Stimulated activated CD8-positive, alpha-beta memory T cell treated with anti-CD3 and anti-CD28 coated beads, Interleukin-4, amount 100 ng/mL, for 48 hours (primary cell): ENCODE measurements at regions not wholly inside any gene's neighbourhood (a gene's known extent, or its start where the extent isn't known, plus 50 kb on each side); places are given as distances from the start of the nearest gene placed in this dataset.
"Not testable (repeated sequence)": the region's sequence is repeated elsewhere in the genome, so short reads cannot be mapped to it uniquely, and the experiment has no call there.

ENCODE experiments used
- DNase-seq: peaks from one replicate; pipeline ENCODE4 v3.0.0-alpha.2; 2020

- DNase-seq, result not testable (repeated sequence)
Measured at GRCh38 chr6:20346948-20347347, 54.7 kb upstream of the E2F3 start.

DNA sequence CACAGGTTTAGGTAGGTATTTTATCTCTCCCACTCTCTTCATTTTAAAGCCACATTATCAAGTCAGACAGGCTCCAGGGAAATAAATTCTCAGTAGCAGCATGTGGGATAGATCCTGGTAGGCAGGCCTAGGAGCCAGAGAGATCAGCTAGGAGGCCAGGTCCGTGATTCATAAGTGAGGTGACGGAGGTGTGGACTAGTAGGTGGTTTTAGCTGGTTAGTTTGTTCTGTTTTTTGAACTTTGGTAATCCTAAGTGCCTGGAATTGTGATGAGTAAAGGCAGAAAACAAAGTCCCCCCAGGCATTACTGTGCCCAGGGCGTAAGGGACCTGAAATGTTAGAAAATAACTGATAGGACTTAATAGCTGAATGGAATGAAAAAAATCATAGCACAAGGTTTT lies 53.6 kb upstream of the E2F3 start:
- DNase-seq, result no peak

- no peak for DNase-seq
Measured at GRCh38 chr6:20349225-20349624, 52.5 kb upstream of the E2F3 start.

- DNase-seq, result no peak
Measured at GRCh38 chr6:20350215-20350614, 51.5 kb upstream of the E2F3 start.

DNA sequence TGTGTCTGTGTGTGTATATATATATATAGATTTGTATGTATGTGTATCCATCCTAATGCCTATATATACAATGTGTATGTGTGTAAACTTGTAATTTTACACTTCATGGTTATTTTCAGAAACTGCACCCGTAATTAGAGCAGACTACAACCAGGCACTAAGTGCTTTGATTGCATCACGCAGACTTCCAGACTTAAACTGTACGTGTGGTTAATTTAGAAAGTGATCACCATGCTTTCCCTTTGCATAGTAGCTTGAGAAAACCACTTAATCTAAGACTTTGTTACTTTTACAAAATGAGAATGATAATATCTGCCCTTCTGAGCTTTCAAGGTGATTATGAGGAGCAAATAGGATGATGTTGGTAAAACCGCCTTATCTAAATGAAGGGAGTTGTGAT lies 50.1 kb upstream of the E2F3 start:
- no peak for DNase-seq
